Neural progenitor cell (in vitro differentiated cells): ENCODE measurements at regions not wholly inside any gene's neighbourhood (a gene's known extent, or its start where the extent isn't known, plus 50 kb on each side); places are given as distances from the start of the nearest gene placed in this dataset.

Experiments
- DNase-seq: peaks from one replicate; pipeline ENCODE4 v3.0.0-alpha.2; 2016; ENCODE audit warnings: low spot score
- H2AFZ ChIP-seq: fragments of 200-600 bp; sonication (generic); replicated peaks from 2 replicates; pipeline ENCODE4 v1.6.1; 2016; ENCODE audit warnings: antibody characterized with exemption
- H3F3A ChIP-seq: fragments of 200-600 bp; sonication (generic); 2 replicates; pipeline ENCODE4 v1.6.1; 2016; ENCODE audit warnings: antibody characterized with exemption, low read depth
- H3K27ac ChIP-seq: fragments of 200-600 bp; sonication (generic); 2 replicates; pipeline ENCODE4 v1.5.1; 2016; ENCODE audit warnings: mild to moderate bottlenecking
- H3K27me3 ChIP-seq: fragments of 200-600 bp; sonication (generic); 2 replicates; pipeline ENCODE4 v1.6.1; 2016; ENCODE audit warnings: mild to moderate bottlenecking, moderate library complexity
- H3K36me3 ChIP-seq: fragments of 200-600 bp; sonication (generic); 2 replicates; pipeline ENCODE4 v1.5.1; 2016
- H3K4me1 ChIP-seq: fragments of 200-600 bp; sonication (generic); 2 replicates; pipeline ENCODE4 v1.6.1; 2016; ENCODE audit warnings: mixed run types
- H3K4me2 ChIP-seq: fragments of 200-600 bp; sonication (generic); 2 replicates; pipeline ENCODE4 v1.6.1; 2016
- H3K4me3 ChIP-seq: fragments of 200-600 bp; sonication (generic); 2 replicates; pipeline ENCODE4 v1.5.1; 2016
- H3K79me2 ChIP-seq: fragments of 200-600 bp; sonication (generic); 2 replicates; pipeline ENCODE4 v1.6.1; 2016; ENCODE audit warnings: low read depth
- H3K9ac ChIP-seq: fragments of 200-600 bp; sonication (generic); 2 replicates; pipeline ENCODE4 v1.6.1; 2016
- H3K9me3 ChIP-seq: fragments of 200-600 bp; sonication (generic); 2 replicates; pipeline ENCODE4 v1.5.1; 2016; ENCODE audit warnings: low read depth
- H4K20me1 ChIP-seq: fragments of 200-600 bp; sonication (generic); 2 replicates; pipeline ENCODE4 v1.6.1; 2016; ENCODE audit warnings: low read depth
- H3K27ac Mint-ChIP-seq: 3 replicates; pipeline ENCODE4 v1.8.0; 2021; ENCODE audit warnings: mixed read lengths
- H3K27me3 Mint-ChIP-seq: 2 replicates; pipeline ENCODE4 v1.8.0; 2022; ENCODE audit warnings: low read depth, mild to moderate bottlenecking, inconsistent platforms, moderate library complexity, mixed read lengths; ENCODE audit not compliant: insufficient read depth
- H3K36me3 Mint-ChIP-seq: 3 replicates; pipeline ENCODE4 v1.8.0; 2021; ENCODE audit warnings: mixed read lengths
- H3K4me1 Mint-ChIP-seq: 3 replicates; pipeline ENCODE4 v1.8.0; 2021; ENCODE audit warnings: mixed read lengths
- H3K4me3 Mint-ChIP-seq: 3 replicates; pipeline ENCODE4 v1.8.0; 2021; ENCODE audit warnings: mild to moderate bottlenecking, moderate library complexity, mixed read lengths
- H3K9me3 Mint-ChIP-seq: 3 replicates; pipeline ENCODE4 v1.8.0; 2020; ENCODE audit warnings: mixed read lengths
- CTCF ChIP-seq: fragments of 200-600 bp; sonication (generic); IDR thresholded peaks from 2 replicates; pipeline ENCODE4 v1.5.1; 2017; ENCODE audit warnings: antibody characterized with exemption, mild to moderate bottlenecking
- EZH2 ChIP-seq: fragments of 200-600 bp; sonication (generic); IDR thresholded peaks from 2 replicates; pipeline ENCODE4 v1.6.1; 2017; ENCODE audit warnings: antibody characterized with exemption, mild to moderate bottlenecking, moderate library complexity
- EZH2phosphoT487 ChIP-seq: fragments of 200-600 bp; sonication (generic); IDR thresholded peaks from 2 replicates; pipeline ENCODE4 v1.6.1; 2017; ENCODE audit warnings: antibody characterized with exemption

DNA sequence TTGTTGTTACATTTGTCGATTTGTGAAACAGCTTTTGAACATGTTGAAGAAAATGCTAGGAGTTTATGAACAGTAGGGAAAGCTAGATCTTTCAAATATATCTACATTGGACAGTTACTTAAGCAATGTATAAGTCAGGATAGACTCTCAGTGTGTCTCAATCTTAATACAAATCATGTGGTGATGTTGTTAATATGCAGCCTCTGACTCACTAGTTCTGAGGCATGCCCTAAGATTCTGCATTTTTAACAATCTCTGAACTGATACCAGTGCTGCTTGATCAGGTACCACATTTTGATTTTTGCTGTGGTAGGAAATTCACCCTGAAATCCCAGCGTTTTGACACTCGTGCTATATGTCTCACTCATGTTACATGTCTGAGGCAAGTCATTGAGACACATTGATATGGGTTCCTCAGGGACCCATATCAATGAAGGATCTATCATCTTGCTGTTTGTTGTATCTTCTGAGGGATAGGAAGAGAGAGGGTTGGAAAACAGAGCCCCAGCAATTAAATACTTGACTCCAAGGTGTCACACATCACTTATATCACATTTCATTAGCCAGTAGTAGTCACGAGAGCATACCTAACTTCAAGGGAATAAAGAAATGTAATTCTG is 597.9 kb downstream of the TAFA4 start:
- H4K20me1 ChIP-seq = no peaks in the 10 kb centered on the region
- Mint-ChIP-seq H3K4me1 (no peaks in the 10 kb centered on the region), H3K4me3 (no peak overlapping the region), H3K36me3 (no peaks in the 10 kb centered on the region), H3K27ac (no peak overlapping the region), H3K9me3 (no peaks in the 10 kb centered on the region), H3K27me3 (no peaks in the 10 kb centered on the region)
- H3K27me3 ChIP-seq = no peaks in the 10 kb centered on the region
- no peaks in the 10 kb centered on the region for H3K79me2 ChIP-seq
- H2AFZ ChIP-seq = no peak overlapping the region
- no peak overlapping the region for H3K9ac ChIP-seq
- TF ChIP-seq CTCF (no peak), EZH2phosphoT487 (no peak), EZH2 (no peak)
- no peak overlapping the region for H3K27ac ChIP-seq
- H3K4me1 ChIP-seq = no peaks in the 10 kb centered on the region
- H3F3A ChIP-seq = no peaks in the 10 kb centered on the region
- DNase-seq = no peak
- H3K4me2 ChIP-seq = no peak overlapping the region
- H3K9me3 ChIP-seq = no peaks in the 10 kb centered on the region
- H3K36me3 ChIP-seq = no peaks in the 10 kb centered on the region
- no peak overlapping the region for H3K4me3 ChIP-seq

- TF ChIP-seq EZH2phosphoT487 = no peak
- no peak for TF ChIP-seq EZH2
- no peak for TF ChIP-seq CTCF
- H3F3A ChIP-seq = no peaks in the 10 kb centered on the region
- Mint-ChIP-seq H3K36me3 (no peaks in the 10 kb centered on the region), H3K9me3 (no peaks in the 10 kb centered on the region), H3K4me3 (no peak overlapping the region), H3K4me1 (no peaks in the 10 kb centered on the region), H3K27ac (no peak overlapping the region), H3K27me3 (no peaks in the 10 kb centered on the region)
- no peak for DNase-seq
- H3K9ac ChIP-seq = no peak overlapping the region
- H4K20me1 ChIP-seq = no peaks in the 10 kb centered on the region
- H3K9me3 ChIP-seq = no peaks in the 10 kb centered on the region
- H3K27ac ChIP-seq = no peak overlapping the region
- no peak overlapping the region for H3K4me2 ChIP-seq
- no peak overlapping the region for H2AFZ ChIP-seq
- no peaks in the 10 kb centered on the region for H3K79me2 ChIP-seq
- no peaks in the 10 kb centered on the region for H3K27me3 ChIP-seq
- H3K36me3 ChIP-seq = no peaks in the 10 kb centered on the region
- no peak overlapping the region for H3K4me3 ChIP-seq
- H3K4me1 ChIP-seq = no peaks in the 10 kb centered on the region
These were observed 604.3 kb downstream of the TAFA4 start for GRCh38 chr3:68328049-68328448.

DNA sequence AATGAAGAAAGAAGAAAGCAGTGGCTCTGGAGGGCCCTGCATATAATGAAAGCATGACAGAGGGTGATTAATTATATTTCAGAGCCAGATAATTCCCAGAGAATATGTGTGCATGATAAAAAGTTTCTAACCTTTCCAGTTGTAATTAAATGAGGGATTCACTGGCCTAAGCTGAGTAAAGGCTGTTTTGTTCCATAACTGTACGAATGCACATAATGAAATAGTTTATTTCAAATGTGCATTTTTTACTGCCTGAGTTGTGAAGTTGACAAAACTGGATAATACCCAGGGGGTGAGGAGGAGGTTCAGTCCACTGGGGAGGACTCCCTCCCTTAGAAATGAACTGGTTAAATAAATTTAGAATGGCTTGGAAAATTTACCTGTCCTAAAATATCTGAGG is 616.4 kb downstream of the TAFA4 start:
- Mint-ChIP-seq H3K36me3 (no peaks in the 10 kb centered on the region), H3K27ac (no peak overlapping the region), H3K9me3 (peaks cover 4% of the 10 kb centered on the region), H3K27me3 (no peaks in the 10 kb centered on the region), H3K4me1 (no peaks in the 10 kb centered on the region), H3K4me3 (no peak overlapping the region)
- no peak for DNase-seq
- Histone ChIP-seq H3K9me3 (no peaks in the 10 kb centered on the region), H3K4me1 (no peaks in the 10 kb centered on the region), H2AFZ (no peak overlapping the region), H3K4me3 (no peak overlapping the region), H3K27me3 (no peaks in the 10 kb centered on the region), H3K27ac (no peak overlapping the region), H3K9ac (no peak overlapping the region), H3K4me2 (no peak overlapping the region), H3F3A (no peaks in the 10 kb centered on the region), H4K20me1 (no peaks in the 10 kb centered on the region), H3K79me2 (no peaks in the 10 kb centered on the region), H3K36me3 (no peaks in the 10 kb centered on the region)
- TF ChIP-seq EZH2 (no peak), CTCF (no peak), EZH2phosphoT487 (no peak)
